ENCODE measurements at regions not wholly inside any gene's neighbourhood (a gene's known extent, or its start where the extent isn't known, plus 50 kb on each side); places are given as distances from the start of the nearest gene placed in this dataset.
"Not testable (repeated sequence)": the region's sequence is repeated elsewhere in the genome, so short reads cannot be mapped to it uniquely, and the experiment has no call there.

DNA sequence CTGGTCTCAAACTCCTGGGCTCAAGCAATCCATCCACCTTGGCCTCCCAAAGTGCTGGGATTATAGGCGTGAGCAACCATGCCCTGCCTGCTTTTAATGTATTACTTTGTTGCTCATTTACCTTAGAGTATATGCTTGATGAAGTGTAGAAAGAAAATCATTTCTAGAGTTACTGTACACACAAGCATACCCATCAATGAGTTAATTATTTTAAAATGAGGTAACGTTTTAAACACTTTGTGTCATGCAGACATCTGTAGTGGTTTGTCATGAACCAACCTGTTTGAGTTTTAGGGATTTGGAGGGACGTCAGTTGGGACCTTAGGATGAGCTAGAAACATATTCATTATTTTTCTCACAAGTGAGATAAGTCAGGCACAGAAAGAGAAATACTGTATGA is 332.4 kb upstream of the IGF1R start:
- in situ Hi-C loops (cut with MboI; ENCODE audit: low sequenced_read_pairs) = no loop called here

GRCh38 chr15:98321896-98322295 is 326.4 kb upstream of the IGF1R start:
- in situ Hi-C loops (cut with MboI; ENCODE audit: low sequenced_read_pairs) = no loop called here

- in situ Hi-C loops (cut with MboI; ENCODE audit: low sequenced_read_pairs) = no loop called here
These were observed 325.8 kb upstream of the IGF1R start for GRCh38 chr15:98322581-98322980.

DNA sequence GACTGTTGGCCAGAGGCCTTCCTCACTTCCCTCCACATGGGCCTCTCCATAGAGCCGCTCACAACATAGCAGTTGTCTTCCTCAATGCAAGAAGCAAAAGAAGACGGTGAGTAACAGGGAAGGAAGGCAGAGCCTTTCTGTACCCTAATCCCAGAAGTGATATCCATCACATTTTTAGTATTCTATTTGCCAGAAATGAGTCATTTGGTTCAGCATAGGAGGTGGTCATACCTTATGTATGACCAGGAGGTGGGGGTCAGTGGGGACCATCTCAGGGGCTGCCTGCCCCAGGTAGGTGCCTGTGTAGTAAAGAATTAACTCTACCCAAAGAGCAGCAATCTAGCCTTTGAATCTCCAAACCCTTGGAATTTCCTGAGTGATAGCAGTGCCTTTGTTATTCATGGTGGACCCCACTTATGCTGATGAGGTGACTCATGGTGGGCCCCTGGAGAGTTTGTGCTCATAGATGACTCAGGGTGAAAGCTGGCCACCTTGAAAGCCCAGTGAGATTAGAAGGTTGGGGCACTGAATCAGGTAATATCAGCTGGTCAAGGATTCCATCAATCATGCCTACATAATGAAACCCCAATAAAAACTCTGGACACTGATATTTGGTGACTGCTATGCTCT is 323.9 kb upstream of the IGF1R start:
- in situ Hi-C loops (cut with MboI; ENCODE audit: low sequenced_read_pairs) = no loop called here

GRCh38 chr15:98326804-98327203 is 321.5 kb upstream of the IGF1R start:
- in situ Hi-C loops (cut with MboI; ENCODE audit: low sequenced_read_pairs) = no loop called here

DNA sequence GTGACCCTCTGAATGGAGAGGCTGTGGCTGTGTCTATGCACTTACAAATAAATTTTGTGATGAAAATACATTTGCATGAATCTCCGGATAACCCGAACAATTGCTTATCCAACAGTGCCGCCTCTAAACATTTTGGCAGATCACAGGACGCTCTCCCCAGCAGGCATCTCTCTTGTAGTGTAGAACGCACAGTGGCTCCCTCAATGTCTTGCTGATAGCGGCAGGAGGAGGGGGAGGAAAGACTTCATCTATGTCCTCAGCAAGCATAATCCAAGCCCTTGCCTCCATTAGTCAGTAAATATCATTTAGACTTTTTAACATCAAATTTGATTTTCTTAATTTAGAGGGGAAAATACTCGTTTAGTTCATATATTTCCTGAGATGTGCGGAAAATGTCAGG is 318.1 kb upstream of the IGF1R start:
- in situ Hi-C loops (cut with MboI; ENCODE audit: low sequenced_read_pairs) = no loop called here

- in situ Hi-C loops (cut with MboI; ENCODE audit: low sequenced_read_pairs) = no loop called here
These were observed 317.5 kb upstream of the IGF1R start for GRCh38 chr15:98330692-98331435.

DNA sequence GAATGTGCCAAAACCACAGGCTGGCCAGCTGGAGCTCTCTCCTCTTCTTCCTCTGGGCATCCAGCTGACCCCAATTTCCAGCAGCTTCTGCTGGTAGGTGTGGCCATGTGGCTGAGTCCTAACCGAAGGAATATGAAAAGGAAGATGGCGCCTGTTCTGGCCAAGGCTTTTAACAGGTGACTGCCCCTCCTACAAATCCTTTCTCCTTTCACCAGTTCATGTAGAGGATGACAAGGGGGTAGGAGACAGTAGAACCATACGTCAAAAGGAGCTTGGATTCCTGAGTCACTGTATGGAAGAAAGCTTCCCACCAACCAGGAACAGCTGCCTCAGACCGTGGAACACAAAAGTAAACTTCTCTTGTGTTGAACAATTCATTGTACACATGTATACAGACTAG is 316.7 kb upstream of the IGF1R start:
- in situ Hi-C loops (cut with MboI; ENCODE audit: low sequenced_read_pairs) = no loop called here

DNA sequence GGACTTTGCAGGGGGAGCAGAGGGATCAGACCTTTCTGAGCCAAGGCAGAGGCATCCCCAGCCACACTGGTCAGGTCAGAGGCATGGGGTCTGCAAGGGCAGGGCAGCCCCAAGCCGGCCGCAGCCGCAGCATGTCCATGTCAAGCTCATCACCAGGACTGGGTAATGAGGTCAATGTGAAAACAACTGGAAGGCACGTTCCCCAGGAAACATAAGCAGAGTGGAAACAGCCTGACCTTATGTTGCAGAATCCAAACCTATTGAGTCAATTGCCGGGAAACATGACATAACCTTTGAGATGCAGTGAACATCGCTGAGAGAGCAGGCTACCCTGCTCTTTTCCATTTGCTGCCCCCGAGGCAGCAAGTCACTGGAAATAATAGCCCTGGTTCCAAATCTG is 315.1 kb upstream of the IGF1R start:
- in situ Hi-C loops (cut with MboI; ENCODE audit: low sequenced_read_pairs) = no loop called here

GRCh38 chr15:98342911-98343310 is 305.4 kb upstream of the IGF1R start:
- in situ Hi-C loops (cut with MboI; ENCODE audit: low sequenced_read_pairs) = no loop called here

- in situ Hi-C loops (cut with MboI; ENCODE audit: low sequenced_read_pairs) = no loop called here
These were observed 303.7 kb upstream of the IGF1R start for GRCh38 chr15:98344591-98344990.

DNA sequence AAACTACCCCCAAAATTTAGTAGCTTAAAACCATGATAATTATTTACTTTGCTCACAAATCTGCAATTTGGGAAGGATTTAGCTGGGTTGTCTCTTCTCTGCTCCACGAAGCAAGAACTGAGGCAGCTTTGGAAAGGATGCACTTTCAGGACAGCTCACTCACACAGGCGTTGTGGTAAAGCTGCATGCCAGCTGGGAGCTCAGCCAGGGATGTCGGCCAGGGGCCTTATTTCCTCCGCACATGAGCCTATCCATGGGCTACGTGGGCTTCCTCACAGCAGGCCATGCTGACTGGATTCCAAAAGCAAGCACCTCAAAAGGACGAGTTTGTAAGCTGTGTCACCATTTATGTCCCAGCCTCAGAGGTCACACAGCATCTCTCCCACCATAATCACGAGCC is 301.3 kb upstream of the IGF1R start:
- in situ Hi-C loops (cut with MboI; ENCODE audit: low sequenced_read_pairs) = no loop called here

DNA sequence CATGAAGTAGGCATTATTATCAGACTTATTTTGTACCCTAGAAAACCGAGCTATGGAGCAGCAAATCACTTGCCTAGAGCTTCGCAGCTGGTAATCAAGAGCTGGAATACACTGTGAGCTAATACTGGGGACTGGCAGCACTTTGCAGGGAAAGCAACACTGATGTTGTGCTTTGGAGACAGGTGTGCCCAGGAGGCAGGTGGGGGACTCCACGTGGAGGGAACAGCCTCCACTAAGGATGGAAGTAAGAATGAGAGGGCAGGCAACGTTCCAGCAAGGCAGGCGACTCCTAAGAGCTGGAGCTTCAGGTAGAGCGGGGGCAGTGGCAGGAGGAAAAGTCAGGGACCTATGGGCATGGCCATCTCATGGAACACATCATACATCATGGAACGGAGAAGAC is 300.5 kb upstream of the IGF1R start:
- in situ Hi-C loops (cut with MboI; ENCODE audit: low sequenced_read_pairs) = no loop called here

DNA sequence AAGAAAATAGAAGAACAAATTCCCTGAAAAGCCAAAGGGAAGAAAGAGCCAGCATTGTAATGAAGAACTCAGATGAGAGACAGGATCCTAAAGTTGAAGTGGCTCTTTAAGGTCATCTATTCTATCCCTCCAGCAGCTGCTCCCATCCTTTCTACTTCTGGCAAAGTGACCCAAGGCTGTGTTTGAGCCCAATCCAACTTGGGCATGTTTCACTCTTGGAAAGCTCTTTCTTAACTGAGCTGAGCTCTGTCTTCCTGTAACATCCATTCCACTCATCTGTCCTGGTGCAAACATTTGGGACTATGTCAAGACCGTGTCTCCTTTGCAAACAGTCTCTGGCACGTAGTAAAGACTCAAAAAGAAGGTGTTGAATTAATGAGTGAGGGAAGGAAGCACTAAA is 298.1 kb upstream of the IGF1R start:
- in situ Hi-C loops (cut with MboI; ENCODE audit: low sequenced_read_pairs) = no loop called here

DNA sequence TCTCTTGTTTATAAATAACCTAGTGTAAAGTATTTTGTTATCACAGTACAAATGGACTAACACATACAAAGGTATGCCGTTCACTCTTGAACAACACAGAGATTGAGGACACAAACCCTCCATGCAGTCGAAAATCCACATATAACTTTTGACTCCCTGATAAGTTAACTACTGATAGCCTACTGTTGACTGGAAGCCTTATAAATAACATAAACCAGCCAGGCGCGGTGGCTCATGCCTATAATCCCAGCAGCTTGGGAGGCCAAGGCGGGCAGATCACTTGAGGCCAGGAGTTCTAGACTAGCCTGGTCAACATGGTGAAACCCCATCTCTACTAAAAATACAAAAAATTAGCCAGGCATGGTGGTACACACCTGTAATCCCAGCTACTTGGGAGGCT is 290.1 kb upstream of the IGF1R start:
- in situ Hi-C loops (cut with MboI; ENCODE audit: low sequenced_read_pairs) = not testable (repeated sequence)

GRCh38 chr15:98358971-98359370 is 289.4 kb upstream of the IGF1R start:
- in situ Hi-C loops (cut with MboI; ENCODE audit: low sequenced_read_pairs) = no loop called here

- in situ Hi-C loops (cut with MboI; ENCODE audit: low sequenced_read_pairs) = no loop called here
These were observed 284.9 kb upstream of the IGF1R start for GRCh38 chr15:98363416-98363815.

DNA sequence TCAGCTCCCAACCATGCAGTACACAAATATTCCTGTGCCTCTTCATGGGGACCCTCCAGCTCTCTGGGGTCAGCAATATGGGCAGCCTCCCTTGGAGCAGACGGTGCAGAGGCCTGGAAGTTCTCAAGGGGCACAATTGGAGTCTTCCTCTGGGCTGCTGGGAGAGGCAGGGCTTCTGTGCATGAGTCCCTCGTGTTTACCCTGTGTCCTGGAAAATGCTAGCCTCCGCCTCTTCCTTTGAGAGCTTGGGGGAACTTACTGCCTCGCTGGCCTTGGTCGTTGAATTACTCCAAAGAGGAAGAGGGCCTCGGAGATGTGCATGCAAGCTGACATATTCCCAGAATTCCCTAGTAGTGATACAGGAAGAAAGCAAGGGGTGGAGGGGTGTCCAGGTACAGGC is 284.4 kb upstream of the IGF1R start:
- in situ Hi-C loops (cut with MboI; ENCODE audit: low sequenced_read_pairs) = no loop called here

DNA sequence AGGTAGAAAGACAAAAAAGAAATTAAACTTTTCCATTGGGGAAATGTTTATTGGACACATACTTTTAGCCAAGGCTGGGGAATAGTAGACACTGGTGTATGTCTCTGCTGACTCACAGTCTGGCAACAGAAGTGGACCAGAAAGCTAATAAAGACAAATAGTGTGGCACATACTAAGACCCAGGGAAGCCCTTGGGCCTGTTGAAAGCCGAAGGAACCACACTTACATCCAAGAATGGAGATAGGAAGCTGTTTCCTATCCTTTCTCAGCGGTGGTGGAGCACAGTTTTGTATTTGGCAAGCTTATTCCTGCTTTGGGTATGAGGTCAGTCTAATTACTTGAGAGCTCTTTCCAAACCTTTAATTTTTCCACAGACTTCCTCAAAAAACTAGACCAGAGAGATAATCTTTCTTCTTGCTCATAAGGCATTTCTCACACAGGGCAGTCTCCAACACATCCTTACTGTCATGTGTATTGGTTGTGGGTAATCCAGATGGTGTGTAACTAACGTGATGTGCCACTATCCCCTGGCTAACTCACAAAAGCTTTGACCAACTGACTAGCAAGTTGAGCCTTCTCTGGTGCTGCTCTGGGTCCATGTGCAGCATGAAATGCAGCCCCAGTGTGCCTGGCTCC is 279.1 kb upstream of the IGF1R start:
- in situ Hi-C loops (cut with MboI; ENCODE audit: low sequenced_read_pairs) = no loop called here

GRCh38 chr15:98375513-98376340 is 272.6 kb upstream of the IGF1R start:
- in situ Hi-C loops (cut with MboI; ENCODE audit: low sequenced_read_pairs) = no loop called here

DNA sequence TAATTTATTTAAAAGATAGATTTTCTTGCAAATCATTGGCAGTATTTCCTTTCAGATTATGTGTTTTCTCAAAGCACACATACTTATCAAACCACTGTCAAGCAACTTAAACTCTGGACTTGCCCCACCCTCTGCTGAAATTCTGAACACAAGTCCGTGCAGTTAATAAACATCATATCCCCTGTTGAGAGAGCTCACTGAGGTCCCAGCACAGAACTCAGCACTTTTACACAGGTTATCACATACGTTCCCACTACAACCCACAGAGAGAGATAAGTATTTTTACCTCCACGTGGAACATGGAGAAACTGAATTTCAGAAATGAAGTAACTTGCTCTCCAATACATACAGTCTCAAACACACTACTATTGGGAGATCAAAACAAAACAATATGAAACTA is 267.6 kb upstream of the IGF1R start:
- in situ Hi-C loops (cut with MboI; ENCODE audit: low sequenced_read_pairs) = no loop called here

DNA sequence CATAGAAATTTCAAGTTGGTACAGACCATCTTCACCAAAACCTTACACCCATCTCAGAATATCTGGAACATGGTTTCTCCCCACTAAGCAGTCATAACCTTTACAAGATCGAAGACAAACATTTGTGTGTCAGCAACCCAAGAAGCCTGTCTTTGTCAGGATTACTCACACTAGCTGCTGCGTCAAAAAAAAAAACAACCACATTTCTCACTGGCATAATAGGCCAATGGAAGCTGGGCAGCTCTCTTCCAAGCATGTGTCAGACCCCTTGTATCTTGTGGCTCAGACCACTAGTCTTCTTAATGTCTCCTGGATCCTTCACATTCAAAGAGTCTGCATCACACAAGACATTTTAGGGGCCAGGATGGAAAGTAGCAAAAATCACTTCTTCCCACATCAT is 266.9 kb upstream of the IGF1R start:
- in situ Hi-C loops (cut with MboI; ENCODE audit: low sequenced_read_pairs) = no loop called here

Measured in HL-60/S4 treated with retinoic acid at 250 ng/mL for 4 days and 3 days (cell line).